WERI-Rb-1 (cell line): ENCODE measurements at regions not wholly inside any gene's neighbourhood (a gene's known extent, or its start where the extent isn't known, plus 50 kb on each side); places are given as distances from the start of the nearest gene placed in this dataset.

ENCODE experiments used
- DNase-seq: peaks from one replicate; pipeline ENCODE4 v3.0.0-alpha.2; 2020
- H3K27ac ChIP-seq: fragments of 250-450 bp; sonication (Bioruptor Pico); 2 replicates; pipeline ENCODE4 v1.5.1; 2020; ENCODE audit warnings: mild to moderate bottlenecking, moderate library complexity
- H3K27me3 ChIP-seq: fragments of 250-450 bp; sonication (Bioruptor Pico); 2 replicates; pipeline ENCODE4 v1.5.1; 2021; ENCODE audit warnings: mild to moderate bottlenecking, low read depth, moderate library complexity; ENCODE audit not compliant: insufficient read depth, severe bottlenecking
- H3K36me3 ChIP-seq: fragments of 250-450 bp; sonication (Bioruptor Pico); 2 replicates; pipeline ENCODE4 v1.5.1; 2020; ENCODE audit warnings: mild to moderate bottlenecking, moderate library complexity
- H3K4me3 ChIP-seq: 2 replicates; pipeline ENCODE4 v1.5.1; 2011; ENCODE audit warnings: low read depth, mild to moderate bottlenecking, control low read depth, low read length
- H3K9me3 ChIP-seq: fragments of 250-450 bp; sonication (Bioruptor Pico); 2 replicates; pipeline ENCODE4 v1.5.1; 2021; ENCODE audit warnings: mild to moderate bottlenecking, moderate library complexity; ENCODE audit not compliant: severe bottlenecking
- CTCF ChIP-seq: IDR thresholded peaks from 2 replicates; pipeline ENCODE4 v1.5.1; 2011; ENCODE audit warnings: low read depth, mild to moderate bottlenecking, control low read depth, inconsistent platforms, low read length

GRCh38 chr12:59142183-59142790 is 222.0 kb upstream of the LRIG3 start:
- Histone ChIP-seq H3K9me3 (no peaks in the 10 kb centered on the region), H3K27me3 (no peaks in the 10 kb centered on the region)
- no peak for DNase-seq

GRCh38 chr12:59134750-59135149 is 214.4 kb upstream of the LRIG3 start:
- H3K27me3 ChIP-seq, result no peaks in the 10 kb centered on the region
- H3K9me3 ChIP-seq, result no peaks in the 10 kb centered on the region
- H3K4me3 ChIP-seq, result no peak overlapping the region
- DNase-seq, result no peak
- no peaks in the 10 kb centered on the region for H3K36me3 ChIP-seq
- no peak for TF ChIP-seq CTCF
- H3K27ac ChIP-seq, result no peak overlapping the region

More at GRCh38 chr12:59142183-59142790, 222.0 kb upstream of the LRIG3 start:
- Histone ChIP-seq H3K4me3 (no peak overlapping the region), H3K36me3 (no peaks in the 10 kb centered on the region), H3K27ac (no peak overlapping the region)
- TF ChIP-seq CTCF, result no peak

- no peaks in the 10 kb centered on the region for H3K36me3 ChIP-seq
- TF ChIP-seq CTCF, result no peak
- no peak for DNase-seq
- H3K27me3 ChIP-seq, result no peaks in the 10 kb centered on the region
- no peaks in the 10 kb centered on the region for H3K9me3 ChIP-seq
- H3K4me3 ChIP-seq, result no peak overlapping the region
- no peak overlapping the region for H3K27ac ChIP-seq
Observed at GRCh38 chr12:59131462-59131861, 211.2 kb upstream of the LRIG3 start.

- H3K27me3 ChIP-seq, result no peaks in the 10 kb centered on the region
- H3K36me3 ChIP-seq, result no peaks in the 10 kb centered on the region
- TF ChIP-seq CTCF, result no peak
- DNase-seq, result no peak
- H3K9me3 ChIP-seq, result no peaks in the 10 kb centered on the region
- no peak overlapping the region for H3K4me3 ChIP-seq
- no peak overlapping the region for H3K27ac ChIP-seq
Observed at GRCh38 chr12:59122784-59123183, 202.5 kb upstream of the LRIG3 start.

- no peak for DNase-seq
- Histone ChIP-seq H3K9me3 (no peaks in the 10 kb centered on the region), H3K36me3 (no peaks in the 10 kb centered on the region), H3K4me3 (no peak overlapping the region), H3K27ac (no peak overlapping the region), H3K27me3 (no peaks in the 10 kb centered on the region)
- TF ChIP-seq CTCF, result no peak
Observed at GRCh38 chr12:59121451-59121850, 201.1 kb upstream of the LRIG3 start.

GRCh38 chr12:59119676-59120075 is 199.4 kb upstream of the LRIG3 start:
- Histone ChIP-seq H3K4me3 (no peak overlapping the region), H3K36me3 (no peaks in the 10 kb centered on the region), H3K27ac (no peak overlapping the region), H3K9me3 (no peaks in the 10 kb centered on the region), H3K27me3 (no peaks in the 10 kb centered on the region)
- no peak for DNase-seq
- no peak for TF ChIP-seq CTCF
